Coronary artery (tissue), 2 donors: ENCODE measurements at regions not wholly inside any gene's neighbourhood (a gene's known extent, or its start where the extent isn't known, plus 50 kb on each side); places are given as distances from the start of the nearest gene placed in this dataset.
A peak's percentile ranks its signal among the peaks of the same experiment; 100 is the strongest.

ENCODE experiments used
- DNase-seq: peaks from one replicate; pipeline ENCODE4 v3.0.0-alpha.2; 2017; ENCODE audit warnings: low spot score
- H3K27ac ChIP-seq, 2 donors: fragments of 200-600 bp; sonication (generic); one replicate each; pipeline ENCODE4 v1.5.1; 2016 to 2019
- H3K4me3 ChIP-seq: fragments of 200-600 bp; sonication (generic); 2 replicates; pipeline ENCODE4 v1.5.1; 2016; ENCODE audit warnings: mild to moderate bottlenecking, moderate library complexity
- TF ChIP-seq, protein P1 (sequence below): fragments of 200-600 bp; sonication (generic); IDR thresholded peaks from one replicate; pipeline ENCODE4 v1.5.1; 2019; ENCODE audit warnings: antibody characterized with exemption

DNA sequence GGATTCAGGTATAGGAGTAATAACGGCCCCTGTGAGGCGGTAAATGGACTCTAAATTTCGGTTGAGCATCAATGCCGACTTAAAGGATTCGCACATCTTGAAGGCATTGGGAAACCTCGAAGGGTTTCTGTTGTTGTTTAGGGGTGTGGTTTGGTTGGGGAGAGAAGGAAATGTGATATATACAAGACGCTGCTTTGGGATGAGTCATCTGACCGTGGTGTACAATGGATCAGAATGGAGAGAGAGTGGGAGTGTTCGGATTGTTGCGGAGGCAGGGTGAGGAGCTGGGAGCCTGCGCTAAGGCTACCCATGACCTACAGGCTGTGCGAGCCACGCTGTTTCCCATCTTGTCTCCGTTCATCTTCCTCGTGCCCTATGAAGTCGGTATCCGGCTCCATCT, 60.4 kb upstream of the ERCC6L2 start:
- no peak for DNase-seq
- H3K27ac ChIP-seq: no peak overlapping the region
- TF ChIP-seq, protein P1, sequence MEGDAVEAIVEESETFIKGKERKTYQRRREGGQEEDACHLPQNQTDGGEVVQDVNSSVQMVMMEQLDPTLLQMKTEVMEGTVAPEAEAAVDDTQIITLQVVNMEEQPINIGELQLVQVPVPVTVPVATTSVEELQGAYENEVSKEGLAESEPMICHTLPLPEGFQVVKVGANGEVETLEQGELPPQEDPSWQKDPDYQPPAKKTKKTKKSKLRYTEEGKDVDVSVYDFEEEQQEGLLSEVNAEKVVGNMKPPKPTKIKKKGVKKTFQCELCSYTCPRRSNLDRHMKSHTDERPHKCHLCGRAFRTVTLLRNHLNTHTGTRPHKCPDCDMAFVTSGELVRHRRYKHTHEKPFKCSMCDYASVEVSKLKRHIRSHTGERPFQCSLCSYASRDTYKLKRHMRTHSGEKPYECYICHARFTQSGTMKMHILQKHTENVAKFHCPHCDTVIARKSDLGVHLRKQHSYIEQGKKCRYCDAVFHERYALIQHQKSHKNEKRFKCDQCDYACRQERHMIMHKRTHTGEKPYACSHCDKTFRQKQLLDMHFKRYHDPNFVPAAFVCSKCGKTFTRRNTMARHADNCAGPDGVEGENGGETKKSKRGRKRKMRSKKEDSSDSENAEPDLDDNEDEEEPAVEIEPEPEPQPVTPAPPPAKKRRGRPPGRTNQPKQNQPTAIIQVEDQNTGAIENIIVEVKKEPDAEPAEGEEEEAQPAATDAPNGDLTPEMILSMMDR: no peak
- H3K4me3 ChIP-seq: no peak overlapping the region

DNA sequence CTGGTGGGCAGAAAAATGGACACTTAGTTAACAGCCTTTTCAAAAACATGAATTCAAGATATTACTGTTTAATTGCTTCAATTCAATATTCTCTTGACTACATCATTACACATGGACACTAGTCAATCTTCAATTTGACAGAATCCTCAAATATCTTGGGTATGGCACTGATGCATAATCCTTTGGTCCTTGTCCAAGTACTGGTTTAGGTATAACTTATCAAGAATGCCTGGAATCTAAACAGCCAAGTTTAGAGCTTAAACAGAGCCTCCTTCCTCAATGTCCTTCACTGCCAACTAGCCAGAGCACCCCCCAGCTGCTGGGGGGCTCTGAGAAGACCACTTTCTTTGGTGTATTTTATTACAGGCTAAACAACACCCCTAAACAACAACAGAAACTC, 61.6 kb upstream of the ERCC6L2 start:
- TF ChIP-seq, protein P1: no peak
- DNase-seq: no peak
- H3K27ac ChIP-seq: no peak overlapping the region
- no peak overlapping the region for H3K4me3 ChIP-seq

DNA sequence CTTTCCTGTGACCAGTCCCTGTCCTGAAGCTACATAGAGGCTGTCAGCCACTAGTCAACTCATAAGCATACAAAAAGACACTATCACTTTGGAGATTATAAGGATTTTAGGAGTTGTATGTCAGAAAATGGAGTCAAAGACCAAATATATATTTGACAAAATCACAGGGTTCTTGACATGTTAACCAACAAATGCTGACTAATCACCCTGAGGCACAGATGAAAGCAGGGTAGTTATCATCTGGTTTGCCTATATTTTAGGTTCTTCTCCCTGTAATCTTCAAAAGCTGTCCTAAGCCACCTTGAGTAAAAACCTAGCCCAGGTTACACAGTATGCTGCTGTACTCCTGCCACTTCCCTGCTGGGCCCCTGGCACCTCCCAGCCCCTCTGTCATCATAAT, 64.7 kb upstream of the ERCC6L2 start:
- no peak overlapping the region for H3K27ac ChIP-seq
- H3K4me3 ChIP-seq: no peak overlapping the region
- no peak for DNase-seq
- TF ChIP-seq, protein P1: no peak

DNA sequence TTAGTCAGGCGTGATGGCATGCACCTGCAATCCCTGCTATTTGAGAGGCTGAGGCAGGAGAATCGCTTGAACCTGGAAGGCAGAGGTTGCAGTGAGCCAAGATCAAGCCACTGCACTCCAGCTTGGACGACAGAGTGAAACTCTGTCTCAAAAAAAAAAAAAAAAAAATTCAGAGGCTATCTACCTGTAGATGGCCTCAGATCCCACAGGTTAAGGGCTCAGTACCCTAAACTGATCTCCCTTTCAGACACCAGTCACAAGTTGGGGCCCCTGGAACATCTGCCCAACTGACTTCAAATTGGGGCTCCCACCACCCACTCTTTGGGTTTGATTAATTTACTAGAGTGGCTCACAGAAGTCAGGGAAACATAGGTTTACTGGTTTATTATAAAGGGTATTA, 65.4 kb upstream of the ERCC6L2 start:
- no peak for DNase-seq
- TF ChIP-seq, protein P1: no peak
- H3K4me3 ChIP-seq: no peak overlapping the region
- no peak overlapping the region for H3K27ac ChIP-seq

DNA sequence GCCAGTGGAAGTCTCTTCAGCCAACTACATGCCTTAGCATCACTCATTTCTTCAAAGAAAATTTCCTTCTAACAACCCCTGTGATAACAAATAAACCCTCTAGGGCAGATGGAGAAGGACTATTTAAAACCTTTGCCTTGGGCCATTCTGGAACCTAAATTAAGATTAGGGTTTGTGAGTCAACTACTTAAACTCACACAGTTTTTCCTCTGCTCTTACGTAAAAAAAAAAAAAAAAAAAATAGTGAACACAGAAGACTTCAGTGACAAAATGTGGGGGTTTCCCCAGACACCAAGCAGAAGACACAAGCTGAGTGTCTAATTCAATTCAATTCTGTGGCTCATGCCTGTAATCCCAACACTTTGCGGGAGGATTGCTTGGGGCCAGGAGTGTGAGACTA, 65.8 kb upstream of the ERCC6L2 start:
- TF ChIP-seq, protein P1: no peak
- Histone ChIP-seq H3K4me3 (no peak overlapping the region), H3K27ac (no peak overlapping the region)
- DNase-seq: no peak

DNA sequence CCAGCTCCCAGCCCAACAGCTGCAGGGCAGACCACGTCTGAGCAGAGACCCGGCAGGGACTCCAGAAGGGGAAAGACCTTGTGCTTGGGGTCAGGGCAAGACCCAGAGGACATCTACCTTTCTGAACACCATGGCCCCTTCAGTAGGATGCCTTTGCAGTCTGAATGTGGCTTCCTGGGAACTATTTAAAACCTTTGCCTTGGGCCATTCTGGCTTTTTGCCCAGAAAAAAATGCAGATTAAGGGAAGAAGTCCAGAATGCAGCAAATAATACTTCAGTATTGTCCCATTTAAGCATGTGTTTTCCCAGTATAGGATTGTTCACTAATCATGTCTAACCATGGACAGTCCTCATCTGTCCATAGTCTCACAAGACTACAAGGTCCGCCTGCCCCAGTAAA, 67.5 kb upstream of the ERCC6L2 start:
- Histone ChIP-seq H3K4me3 (no peak overlapping the region), H3K27ac (peak overlapping the region in 1 of 2 donors; percentile 48)
- TF ChIP-seq, protein P1: no peak
- DNase-seq: no peak

DNA sequence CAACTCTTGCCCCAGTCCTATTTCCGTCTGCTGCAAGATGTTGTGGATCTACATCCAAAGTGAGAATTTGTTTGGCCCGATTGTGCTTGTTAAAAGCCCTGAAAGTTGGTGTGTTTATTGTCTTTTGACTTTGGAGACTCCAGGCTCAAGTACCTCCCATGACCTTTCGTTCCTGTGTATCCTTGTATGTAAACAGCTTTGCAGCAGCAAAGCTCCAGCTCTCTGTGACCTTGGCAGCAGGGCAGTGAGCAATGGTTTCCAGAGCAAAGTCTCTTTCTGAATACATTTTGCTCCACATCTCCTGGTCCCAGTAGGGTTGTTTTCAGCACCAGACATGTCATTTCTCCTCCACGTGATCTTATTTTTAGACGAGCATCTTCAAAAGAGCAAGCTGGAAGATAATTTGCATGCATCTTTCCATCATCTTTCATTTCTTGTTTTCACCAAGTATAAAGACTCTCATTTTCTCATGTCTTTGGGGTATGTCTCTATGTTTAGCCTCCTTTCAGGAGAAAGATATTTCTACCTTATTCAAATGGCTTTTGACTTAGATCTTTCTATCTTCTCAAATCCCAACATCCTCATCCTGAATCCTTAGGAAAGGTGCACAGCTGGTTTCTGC, 68.1 kb upstream of the ERCC6L2 start:
- Histone ChIP-seq H3K27ac (peak overlapping the region in 1 of 2 donors; percentile 48), H3K4me3 (no peak overlapping the region)
- TF ChIP-seq, protein P1: no peak
- no peak for DNase-seq
